ENCODE measurements at regions not wholly inside any gene's neighbourhood (a gene's known extent, or its start where the extent isn't known, plus 50 kb on each side); places are given as distances from the start of the nearest gene placed in this dataset.
A peak's percentile ranks its signal among the peaks of the same experiment; 100 is the strongest.
"Not testable (repeated sequence)": the region's sequence is repeated elsewhere in the genome, so short reads cannot be mapped to it uniquely, and the experiment has no call there.

GRCh38 chrX:47302396-47302795, 68.0 kb upstream of the ZNF157 start:
- TF ChIP-seq CTCF (conservative IDR thresholded peaks at IDR 0.05; ENCODE audit: low read depth, low read length), result no peak
- DNase-seq (ENCODE audit: low read depth), result no peak
- no peak overlapping the region for H3K4me3 ChIP-seq (ENCODE audit: low read depth, low read length)

GRCh38 chrX:47306471-47307023, 63.8 kb upstream of the ZNF157 start:
- DNase-seq (ENCODE audit: low read depth); H3K4me3 ChIP-seq (ENCODE audit: low read depth, low read length): not testable (repeated sequence)

GRCh38 chrX:47311932-47312774, 58.2 kb upstream of the ZNF157 start:
- no peak overlapping the region for H3K4me3 ChIP-seq (ENCODE audit: low read depth, low read length)
- peak; percentile 76 for TF ChIP-seq CTCF (conservative IDR thresholded peaks at IDR 0.05; ENCODE audit: low read depth, low read length)
- DNase-seq (ENCODE audit: low read depth), result peak; percentile 83

- no peak for DNase-seq (ENCODE audit: low read depth)
- TF ChIP-seq CTCF (conservative IDR thresholded peaks at IDR 0.05; ENCODE audit: low read depth, low read length), result no peak
- H3K4me3 ChIP-seq (ENCODE audit: low read depth, low read length), result no peak overlapping the region
Observed at GRCh38 chrX:47313056-47313455, 57.3 kb upstream of the ZNF157 start.

- TF ChIP-seq CTCF (conservative IDR thresholded peaks at IDR 0.05; ENCODE audit: low read depth, low read length), result no peak
- H3K4me3 ChIP-seq (ENCODE audit: low read depth, low read length), result peak overlapping the region; percentile 39
- peak; percentile 40 for DNase-seq (ENCODE audit: low read depth)
Observed at GRCh38 chrX:47316276-47317025, 53.9 kb upstream of the ZNF157 start.

Measured in choroid plexus epithelial cell (primary cell).